C1 segment of cervical spinal cord (tissue), 14 donors: ENCODE measurements at regions not wholly inside any gene's neighbourhood (a gene's known extent, or its start where the extent isn't known, plus 50 kb on each side); places are given as distances from the start of the nearest gene placed in this dataset.
"Not testable (repeated sequence)": the region's sequence is repeated elsewhere in the genome, so short reads cannot be mapped to it uniquely, and the experiment has no call there.

Source experiments
- DNase-seq, 14 donors: peaks; one replicate each; lab custom pipeline; 2025; lab: John Stamatoyannopoulos, UW

DNA sequence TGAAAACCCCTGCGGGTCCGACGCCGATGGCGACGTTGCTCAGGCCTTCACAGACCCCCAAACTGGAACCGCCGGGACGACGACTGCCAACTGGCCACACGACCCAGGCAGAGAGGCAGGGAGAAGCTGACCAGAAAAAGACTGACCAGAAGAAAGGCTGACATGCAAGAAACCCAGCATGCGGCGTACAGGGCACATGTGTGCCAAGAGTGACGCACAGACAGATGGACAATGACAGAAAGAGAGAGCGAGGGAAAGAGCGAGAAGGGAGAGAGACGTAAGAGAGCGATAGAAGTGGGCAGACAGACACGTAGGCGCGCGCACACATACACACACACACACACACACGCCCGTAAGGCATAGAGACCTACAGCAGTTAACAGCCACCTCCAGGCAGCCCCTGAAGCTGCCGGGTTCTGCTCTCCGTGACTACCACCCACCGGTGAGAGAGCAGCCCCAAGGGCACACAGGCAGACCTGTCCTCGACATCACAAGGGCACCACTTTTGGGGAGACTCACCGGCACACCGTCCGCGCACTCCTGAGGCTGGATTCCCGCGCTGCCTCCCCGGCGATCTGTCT, 67.2 kb upstream of the ZNF527 start:
- DNase-seq, result no peak

DNA sequence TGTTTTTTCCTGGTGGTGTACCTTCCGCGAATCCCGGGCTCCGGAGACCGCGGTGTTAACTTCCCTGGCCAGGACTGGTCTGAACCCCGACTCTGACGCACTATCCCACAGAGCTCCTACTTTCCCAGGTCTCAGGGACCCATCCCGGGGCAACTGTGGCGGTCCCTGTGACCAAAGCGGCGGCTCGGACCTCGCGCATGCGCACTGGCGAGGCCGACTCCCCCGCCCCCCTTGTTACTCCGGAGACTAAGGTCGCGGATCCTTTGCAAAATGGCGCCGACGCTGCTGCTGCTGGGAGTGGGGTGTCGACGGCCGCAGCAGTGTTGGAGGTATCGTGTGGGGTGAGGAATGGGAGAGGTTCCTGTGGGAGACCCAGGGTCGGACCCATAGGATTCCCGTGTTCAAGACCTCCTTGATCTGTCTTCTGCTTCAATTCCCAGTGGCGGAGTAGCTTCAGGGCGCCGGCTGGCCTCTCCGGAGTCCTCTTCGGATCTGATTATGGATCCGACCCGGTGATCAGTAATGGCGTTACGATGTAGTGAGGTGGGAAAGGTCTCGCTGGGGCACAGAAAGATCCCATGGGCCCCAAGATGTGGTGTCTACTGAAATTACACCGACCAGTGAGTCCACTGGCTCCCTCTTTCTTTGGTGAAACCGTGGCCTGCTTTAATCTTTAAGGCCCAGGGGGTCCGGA, 66.6 kb upstream of the ZNF527 start:
- peak in 6 of 14 donors; percentile 7 to 79 (median 42) for DNase-seq

GRCh38 chr19:37304884-37305255, 66.0 kb upstream of the ZNF527 start:
- no peak for DNase-seq

DNA sequence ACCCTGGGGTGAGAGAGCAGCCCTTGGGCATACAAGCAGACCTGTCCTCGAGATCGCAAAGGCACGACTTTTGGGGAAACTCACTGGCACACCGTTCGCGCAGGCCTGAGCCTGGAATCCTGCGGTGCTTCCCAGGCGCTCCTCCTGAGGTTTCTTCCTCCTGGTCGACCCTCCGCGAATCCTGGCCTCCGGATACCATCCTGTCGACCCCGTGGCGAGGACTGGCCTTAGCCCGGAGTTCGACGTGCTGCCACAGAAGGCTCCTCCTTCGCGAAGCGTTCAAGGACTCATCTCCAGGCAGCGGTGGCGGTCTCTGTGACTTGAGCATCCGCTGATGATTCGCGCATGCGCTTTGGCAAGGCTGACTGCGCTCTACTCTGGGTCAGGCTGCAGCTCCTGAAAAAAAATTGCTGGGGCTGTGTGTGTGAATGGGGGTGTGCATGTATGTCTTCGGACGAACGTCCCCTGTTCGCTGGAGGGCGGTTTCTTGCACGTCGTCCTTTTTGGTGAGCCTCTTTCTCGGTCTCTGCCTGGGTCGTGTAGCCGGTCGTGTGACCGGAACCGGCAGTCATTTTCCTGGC, 64.4 kb upstream of the ZNF527 start:
- no peak for DNase-seq

DNA sequence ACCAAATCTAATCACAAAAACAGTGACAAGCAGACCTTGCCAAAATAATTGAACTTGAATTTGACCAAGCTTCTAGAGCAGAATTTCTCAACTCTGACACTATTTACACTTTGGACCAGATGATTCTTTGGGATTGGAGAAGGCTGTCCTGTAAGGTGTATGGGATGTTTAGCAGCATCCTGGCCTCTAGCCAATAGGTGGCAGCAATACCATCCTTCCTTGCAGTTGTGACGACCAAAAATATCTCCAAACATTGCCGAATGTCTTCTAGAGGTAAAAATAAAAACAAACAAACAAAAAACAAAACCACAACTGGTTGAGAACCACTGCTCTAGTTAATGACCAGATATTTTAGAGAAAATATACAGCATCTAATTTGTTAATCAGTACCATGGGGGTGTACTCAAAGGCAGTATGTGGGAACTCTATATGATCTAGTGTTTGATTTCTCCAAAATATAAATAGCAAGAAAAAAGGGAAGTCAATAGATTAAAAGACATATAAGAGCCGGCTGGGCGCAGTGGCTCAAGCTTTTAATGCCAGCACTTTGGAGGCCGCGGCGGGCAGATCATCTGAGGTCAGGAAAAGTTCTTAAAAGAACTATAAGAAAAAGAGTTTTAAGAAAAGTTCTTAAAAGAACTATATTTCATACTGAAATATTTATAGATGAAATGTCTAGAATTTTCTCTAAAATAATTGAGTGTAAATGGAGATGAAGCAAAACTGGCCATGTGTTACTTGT, 60.9 kb upstream of the ZNF527 start:
- no peak for DNase-seq

DNA sequence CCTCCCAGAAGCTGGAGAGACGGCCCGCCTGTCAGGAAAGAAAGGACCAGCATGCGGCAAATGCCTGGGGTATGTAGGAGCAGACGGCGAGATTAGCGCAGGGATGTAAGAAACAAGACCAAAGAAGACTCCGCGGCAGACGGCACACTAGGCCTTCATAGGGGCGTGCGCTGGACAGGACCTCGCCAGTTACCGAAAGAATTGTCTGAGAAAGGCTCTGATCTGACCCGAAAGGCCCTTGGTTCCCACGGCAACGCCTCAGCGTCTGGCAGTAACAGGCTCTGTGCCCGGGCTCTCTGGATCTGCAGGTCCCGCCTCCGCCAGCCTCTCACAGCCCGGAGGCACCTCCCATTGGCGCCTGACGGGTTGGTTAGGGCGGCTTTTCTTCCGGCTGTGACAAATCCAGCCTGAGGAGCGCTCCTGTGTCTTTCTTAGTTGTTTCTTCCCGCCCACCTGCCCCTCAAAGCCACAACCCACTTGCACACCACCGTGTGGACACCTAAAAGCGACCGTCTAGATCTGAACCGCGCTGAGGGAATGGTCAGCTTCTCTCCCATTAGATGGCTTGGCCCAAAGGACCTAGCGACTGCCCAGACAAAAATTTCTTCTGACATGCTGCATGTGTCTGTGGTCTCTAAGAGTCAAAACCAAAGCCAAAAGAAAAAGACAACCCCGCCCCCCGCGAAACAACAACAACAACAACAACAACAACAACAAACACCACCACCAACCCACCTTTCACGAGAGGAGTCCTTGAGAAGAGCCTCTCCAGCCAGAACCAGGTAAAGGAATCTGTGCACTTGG, 58.2 kb upstream of the ZNF527 start:
- DNase-seq, result peak in 11 of 14 donors; percentile 6 to 77 (median 48)

DNA sequence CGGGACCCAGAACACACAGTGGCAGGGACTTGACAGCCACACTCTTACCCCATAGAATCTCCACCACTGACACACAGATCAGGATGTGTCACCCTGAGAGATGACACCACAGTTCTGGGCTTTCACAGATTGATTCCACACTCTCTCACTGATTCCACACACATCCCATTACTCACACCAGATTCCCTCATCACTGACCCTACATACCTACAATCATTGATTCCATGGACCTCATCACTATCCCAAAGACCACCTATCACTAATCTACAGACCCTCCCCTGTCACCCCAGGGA, 57.6 kb upstream of the ZNF527 start:
- no peak for DNase-seq

GRCh38 chr19:37317403-37318209, 53.3 kb upstream of the ZNF527 start:
- peak; percentile 59 to 99 (median 95) for DNase-seq

DNA sequence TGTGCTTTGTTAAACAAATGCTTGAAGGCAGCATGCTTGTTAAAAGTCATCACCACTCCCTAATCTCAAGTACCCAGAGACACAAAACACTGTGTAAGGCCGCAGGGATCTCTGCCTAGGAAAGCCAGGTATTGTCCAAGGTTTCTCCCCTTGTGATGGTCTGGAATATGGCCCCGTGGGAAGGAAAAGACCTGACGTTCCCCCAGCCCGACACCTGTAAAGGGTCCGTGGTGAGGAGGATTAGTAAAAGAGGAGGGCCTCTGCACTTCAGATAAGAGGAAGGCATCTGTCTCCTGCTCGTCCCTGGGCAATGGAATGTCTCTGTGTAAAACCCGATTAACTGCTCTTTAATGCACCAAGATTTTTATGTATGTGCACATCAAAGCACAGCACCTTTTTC, 49.9 kb upstream of the ZNF527 start:
- not testable (repeated sequence) for DNase-seq
